Tongue (tissue), 1 donor: ENCODE measurements at regions not wholly inside any gene's neighbourhood (a gene's known extent, or its start where the extent isn't known, plus 50 kb on each side); places are given as distances from the start of the nearest gene placed in this dataset.

Experiments
- DNase-seq: peaks from one replicate; pipeline ENCODE4 v3.0.0-alpha.2; 2015

DNA sequence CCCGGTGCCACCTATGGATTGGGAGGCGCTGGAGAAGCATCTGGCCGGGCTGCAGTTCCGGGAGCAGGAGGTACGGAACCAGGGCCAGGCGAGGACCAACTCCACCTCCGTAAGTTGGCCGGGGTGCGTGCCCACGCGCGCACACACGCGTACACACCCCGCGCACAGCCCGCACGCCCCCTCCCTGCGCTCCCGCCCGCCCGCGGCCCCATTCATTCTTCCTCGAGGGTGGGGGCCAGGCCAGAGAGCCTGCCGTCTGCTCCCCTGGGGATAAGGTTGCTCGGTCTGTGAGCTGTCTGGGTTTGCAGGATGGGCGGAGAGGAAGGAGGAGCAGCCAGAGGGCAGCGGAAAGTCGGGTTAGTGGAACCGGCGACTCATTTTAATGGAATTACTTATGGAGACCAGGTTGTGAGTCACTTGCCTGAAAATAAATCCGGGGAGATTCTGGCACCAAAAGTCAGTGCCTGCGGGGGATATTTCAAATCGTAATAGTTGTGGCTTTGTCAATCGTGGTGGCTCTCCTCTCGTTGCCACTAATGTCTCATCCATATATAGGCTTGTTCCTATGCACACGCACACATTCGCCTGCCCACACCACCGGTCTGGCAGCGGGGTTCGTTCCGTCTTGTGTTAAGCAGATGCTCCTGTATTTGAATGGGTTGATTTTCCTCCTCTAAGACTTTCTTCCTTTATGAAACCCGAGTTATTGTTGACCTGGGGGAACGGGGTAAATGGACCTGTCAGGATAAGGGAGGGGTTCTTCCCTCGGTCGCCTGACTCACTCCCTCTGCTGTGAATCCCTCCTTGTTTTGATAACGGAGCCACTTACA lies 223.4 kb upstream of the IL12A start:
- peak; percentile 71 for DNase-seq

DNA sequence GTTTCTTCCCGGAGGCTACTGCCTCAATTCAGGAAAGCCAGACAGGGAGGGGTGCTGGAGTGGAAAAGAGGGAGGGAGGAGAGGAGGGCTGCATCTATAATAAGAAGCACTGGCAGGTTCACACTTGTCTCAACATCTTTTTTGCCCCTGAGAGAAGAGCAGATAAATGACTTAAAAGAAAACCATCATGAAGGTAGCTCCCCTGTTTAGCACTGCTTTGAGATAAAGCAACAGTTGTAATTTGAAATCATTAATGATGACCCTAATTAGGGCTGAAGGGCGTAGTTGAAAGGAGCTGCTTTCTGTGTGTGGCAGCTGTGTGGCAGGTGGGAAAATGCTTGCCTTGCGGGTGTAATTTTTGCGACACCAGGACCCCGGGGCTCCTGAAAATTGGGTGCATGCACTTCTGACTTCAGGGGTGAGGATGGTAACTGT lies 222.8 kb upstream of the IL12A start:
- peak; percentile 58 for DNase-seq

DNA sequence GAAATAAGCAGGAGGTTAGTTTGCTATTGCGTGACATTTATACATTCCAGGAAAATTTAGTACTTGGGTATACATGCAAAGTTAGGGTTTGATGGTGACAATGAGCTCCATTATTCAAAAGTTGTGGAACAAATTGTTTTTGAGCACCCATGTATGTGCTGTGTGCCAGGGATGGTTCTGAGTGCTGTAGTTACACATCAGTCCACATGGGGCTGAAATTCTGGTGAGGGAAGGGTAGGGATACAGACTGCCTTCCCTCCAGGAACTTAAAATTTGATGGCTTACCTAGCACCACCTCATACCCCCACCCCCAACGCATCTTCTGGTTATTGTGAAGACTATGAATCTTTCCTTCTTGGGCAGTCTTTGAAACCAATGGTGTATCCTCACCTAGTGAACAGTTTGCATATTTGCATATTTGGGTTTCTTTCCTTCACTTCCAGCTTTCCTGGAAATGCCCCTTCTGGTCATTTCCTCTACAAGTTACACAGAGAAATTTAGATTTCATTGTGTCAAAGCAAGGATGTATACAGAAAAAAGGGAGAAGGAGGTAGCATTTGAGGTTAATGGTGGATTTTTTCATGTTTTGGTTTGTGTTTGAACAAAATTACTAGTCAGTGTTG lies 222.0 kb upstream of the IL12A start:
- DNase-seq = no peak

DNA sequence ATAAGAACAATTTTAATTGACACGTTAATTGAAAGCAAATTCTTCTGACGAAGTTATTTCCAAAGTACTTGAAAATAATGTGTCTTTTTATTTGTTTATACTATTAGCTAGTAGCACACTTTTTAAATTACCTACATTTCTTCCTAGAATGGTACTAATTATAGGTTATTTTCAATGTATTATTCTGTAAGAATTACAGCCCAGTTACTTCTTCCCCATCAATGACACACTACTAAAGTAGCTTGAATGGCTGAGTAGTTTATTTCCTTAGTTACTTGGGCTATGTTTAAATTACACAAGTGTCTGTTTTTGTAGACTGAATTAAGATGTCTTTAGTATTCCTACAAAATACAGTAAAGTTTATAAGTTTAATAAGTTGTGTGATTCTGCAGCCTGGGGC lies 217.6 kb upstream of the IL12A start:
- no peak for DNase-seq

GRCh38 chr3:159771865-159772611 lies 216.6 kb upstream of the IL12A start:
- no peak for DNase-seq

GRCh38 chr3:159773706-159774105 lies 214.9 kb upstream of the IL12A start:
- no peak for DNase-seq

GRCh38 chr3:159775372-159775961 lies 213.2 kb upstream of the IL12A start:
- DNase-seq = peak; percentile 73

- DNase-seq = no peak
Observed at GRCh38 chr3:159776779-159777178, 211.9 kb upstream of the IL12A start.

- no peak for DNase-seq
Observed at GRCh38 chr3:159779883-159780282, 208.8 kb upstream of the IL12A start.

- DNase-seq = no peak
Observed at GRCh38 chr3:159781867-159782266, 206.8 kb upstream of the IL12A start.

GRCh38 chr3:159782724-159783421 lies 205.8 kb upstream of the IL12A start:
- DNase-seq = no peak

GRCh38 chr3:159783780-159784742 lies 204.6 kb upstream of the IL12A start:
- DNase-seq = no peak

DNA sequence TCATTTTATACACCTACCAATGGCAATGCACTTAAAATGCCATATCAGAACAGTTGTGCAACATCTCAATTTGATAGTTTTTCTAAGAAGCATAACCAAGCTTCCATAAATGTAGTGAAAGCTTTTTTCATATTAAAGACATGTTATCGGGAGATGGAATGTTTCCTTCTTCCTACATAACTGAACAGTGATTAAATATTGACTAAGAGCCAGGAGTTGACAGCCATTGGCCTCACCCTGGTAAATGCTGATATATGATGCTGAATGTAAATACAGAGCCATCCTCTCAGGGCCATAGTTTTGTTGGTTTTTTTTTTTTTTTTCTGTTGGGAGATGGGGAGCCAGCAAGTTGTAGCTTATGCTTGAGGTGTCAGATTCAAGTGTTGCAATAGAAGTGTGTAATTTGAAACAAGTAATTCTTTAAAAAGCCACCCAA lies 203.3 kb upstream of the IL12A start:
- no peak for DNase-seq

DNA sequence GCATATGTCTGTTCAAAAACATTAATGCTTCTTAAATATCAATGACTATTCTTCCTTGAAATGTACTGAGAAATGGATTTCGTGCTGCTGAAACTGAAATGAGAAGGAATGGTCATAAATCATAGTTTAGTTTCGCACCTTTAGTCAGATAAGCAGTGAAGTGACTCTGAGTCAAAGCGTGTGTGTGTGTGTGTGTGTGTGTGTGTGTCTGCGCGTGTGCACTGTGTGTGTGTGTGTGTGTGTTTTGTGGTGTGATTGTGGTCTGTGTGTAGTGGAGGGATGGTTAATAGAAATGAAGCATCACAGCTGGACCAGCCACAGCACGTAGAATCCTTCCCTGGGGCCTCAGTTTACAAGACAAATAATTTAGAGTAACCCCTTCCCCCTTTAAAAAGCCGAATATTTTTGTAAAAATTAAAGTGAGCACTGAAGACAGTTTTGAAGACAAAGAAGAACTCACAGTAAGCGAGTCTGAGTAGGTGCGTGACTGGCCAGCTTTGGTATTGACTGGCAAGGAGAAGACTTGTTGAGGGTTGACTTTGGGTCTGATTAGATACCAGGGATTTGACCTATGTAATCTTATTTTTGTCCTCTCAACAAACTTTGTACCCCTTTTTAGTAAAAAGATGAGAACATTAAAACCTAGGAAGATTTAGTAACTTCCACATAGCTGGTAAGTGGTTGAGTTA lies 202.0 kb upstream of the IL12A start:
- DNase-seq = no peak

GRCh38 chr3:159787178-159787574 lies 201.5 kb upstream of the IL12A start:
- DNase-seq = no peak

DNA sequence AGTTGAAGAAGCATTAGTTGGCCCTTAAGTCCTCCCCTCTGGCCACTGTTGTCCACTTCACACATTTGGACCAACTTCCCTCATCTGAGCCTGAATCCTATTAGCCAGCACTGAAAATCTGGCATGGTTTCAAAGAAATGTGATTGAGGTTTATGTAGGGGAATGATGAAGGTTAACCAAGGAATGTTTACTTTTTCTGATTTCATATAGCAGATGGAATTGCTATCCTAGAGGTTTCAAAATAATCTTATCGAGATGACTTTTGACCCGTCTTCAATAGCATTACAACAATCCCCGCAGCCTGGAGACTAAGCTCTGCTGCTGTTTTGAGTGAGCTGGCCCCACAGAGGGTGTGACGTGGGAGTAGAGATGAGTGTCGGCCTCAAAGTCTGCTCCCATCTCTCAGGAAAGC lies 200.8 kb upstream of the IL12A start:
- no peak for DNase-seq

GRCh38 chr3:159788291-159788690 lies 200.3 kb upstream of the IL12A start:
- no peak for DNase-seq

DNA sequence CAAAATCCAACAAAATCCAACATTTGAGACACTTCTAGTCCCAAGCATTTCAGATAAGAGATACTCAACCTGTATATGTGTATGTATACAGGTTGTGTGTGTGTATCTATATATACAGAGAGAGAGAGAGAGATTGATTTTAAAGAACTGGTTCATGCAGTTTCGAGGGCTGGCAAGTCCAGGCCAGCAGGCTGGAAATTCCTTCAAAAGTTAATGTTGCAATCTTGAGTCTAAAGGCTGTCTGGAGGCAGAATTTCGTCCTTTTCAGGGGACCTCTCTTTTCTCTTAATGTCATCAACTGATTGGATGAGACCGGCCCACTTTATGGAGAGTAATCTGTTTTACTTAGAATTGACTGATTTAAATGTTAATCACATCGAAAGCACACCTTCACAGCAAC lies 199.6 kb upstream of the IL12A start:
- peak; percentile 40 for DNase-seq

- DNase-seq = no peak
Observed at GRCh38 chr3:159789742-159790635, 198.6 kb upstream of the IL12A start.
